Lower leg skin (tissue), 3 donors: ENCODE measurements at regions not wholly inside any gene's neighbourhood (a gene's known extent, or its start where the extent isn't known, plus 50 kb on each side); places are given as distances from the start of the nearest gene placed in this dataset.

Experiments used
- POLR2A ChIP-seq, 2 donors: fragments of 450-650 bp; IDR thresholded peaks; one replicate each; pipeline ENCODE4 v1.6.1; 2016 to 2017; ENCODE audit warnings: antibody characterized with exemption in 2 of 2, mild to moderate bottlenecking in 1 of 2, moderate library complexity in 1 of 2
- TF ChIP-seq, protein P1 (sequence below), 3 donors: fragments of 450-650 bp; IDR thresholded peaks; one replicate each; pipeline ENCODE4 v1.5.1; 2016; ENCODE audit warnings: antibody characterized with exemption in 3 of 3, mild to moderate bottlenecking in 3 of 3, moderate library complexity in 2 of 3

DNA sequence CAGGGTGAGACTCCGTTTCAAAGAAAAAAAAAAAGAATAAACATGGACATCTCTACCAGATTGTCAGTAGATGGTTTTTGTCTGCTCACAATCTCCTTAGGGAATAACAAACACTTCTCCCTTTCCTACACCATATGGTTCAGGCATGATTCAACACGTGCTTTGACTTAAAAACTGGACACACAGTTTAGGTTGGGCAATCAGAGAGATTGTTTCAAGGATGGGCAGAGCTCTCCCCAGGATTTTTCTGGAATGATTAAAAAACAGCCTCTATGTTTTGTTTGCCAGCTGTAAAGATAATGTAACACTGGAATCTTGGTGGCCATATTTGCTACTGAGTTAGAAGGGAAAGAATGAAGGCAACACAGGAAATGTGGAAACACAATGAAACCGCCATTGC, 150.1 kb upstream of the TSC22D1 start:
- TF ChIP-seq, protein P1, sequence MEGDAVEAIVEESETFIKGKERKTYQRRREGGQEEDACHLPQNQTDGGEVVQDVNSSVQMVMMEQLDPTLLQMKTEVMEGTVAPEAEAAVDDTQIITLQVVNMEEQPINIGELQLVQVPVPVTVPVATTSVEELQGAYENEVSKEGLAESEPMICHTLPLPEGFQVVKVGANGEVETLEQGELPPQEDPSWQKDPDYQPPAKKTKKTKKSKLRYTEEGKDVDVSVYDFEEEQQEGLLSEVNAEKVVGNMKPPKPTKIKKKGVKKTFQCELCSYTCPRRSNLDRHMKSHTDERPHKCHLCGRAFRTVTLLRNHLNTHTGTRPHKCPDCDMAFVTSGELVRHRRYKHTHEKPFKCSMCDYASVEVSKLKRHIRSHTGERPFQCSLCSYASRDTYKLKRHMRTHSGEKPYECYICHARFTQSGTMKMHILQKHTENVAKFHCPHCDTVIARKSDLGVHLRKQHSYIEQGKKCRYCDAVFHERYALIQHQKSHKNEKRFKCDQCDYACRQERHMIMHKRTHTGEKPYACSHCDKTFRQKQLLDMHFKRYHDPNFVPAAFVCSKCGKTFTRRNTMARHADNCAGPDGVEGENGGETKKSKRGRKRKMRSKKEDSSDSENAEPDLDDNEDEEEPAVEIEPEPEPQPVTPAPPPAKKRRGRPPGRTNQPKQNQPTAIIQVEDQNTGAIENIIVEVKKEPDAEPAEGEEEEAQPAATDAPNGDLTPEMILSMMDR (IDR thresholded peaks at IDR 0.05), result no peak
- TF ChIP-seq POLR2A (IDR thresholded peaks at IDR 0.05), result no peak
